ENCODE measurements at regions not wholly inside any gene's neighbourhood (a gene's known extent, or its start where the extent isn't known, plus 50 kb on each side); places are given as distances from the start of the nearest gene placed in this dataset.

- TF ChIP-seq POLR2AphosphoS5 (IDR thresholded peaks at IDR 0.05) = no peak
- no peak for TF ChIP-seq EP300 (IDR thresholded peaks at IDR 0.05; ENCODE audit: low read depth)
- no peak for TF ChIP-seq CTCF (IDR thresholded peaks at IDR 0.05)
- TF ChIP-seq POLR2A (IDR thresholded peaks at IDR 0.05) = no peak
These were observed 319.6 kb downstream of the GPATCH2 start for GRCh38 chr1:217311269-217311668.
